HG03460 (cell line): ENCODE measurements at regions not wholly inside any gene's neighbourhood (a gene's known extent, or its start where the extent isn't known, plus 50 kb on each side); places are given as distances from the start of the nearest gene placed in this dataset.

Source experiments
- ATAC-seq: cut with Tn5 transposase; IDR thresholded peaks from one replicate; pipeline ENCODE4 v1.9.1; 2021; ENCODE audit not compliant: unreplicated experiment

- ATAC-seq = no peak
Measured at GRCh38 chr2:2687745-2688144, 356.7 kb upstream of the MYT1L start.

- no peak for ATAC-seq
Measured at GRCh38 chr2:2686222-2686621, 355.1 kb upstream of the MYT1L start.

DNA sequence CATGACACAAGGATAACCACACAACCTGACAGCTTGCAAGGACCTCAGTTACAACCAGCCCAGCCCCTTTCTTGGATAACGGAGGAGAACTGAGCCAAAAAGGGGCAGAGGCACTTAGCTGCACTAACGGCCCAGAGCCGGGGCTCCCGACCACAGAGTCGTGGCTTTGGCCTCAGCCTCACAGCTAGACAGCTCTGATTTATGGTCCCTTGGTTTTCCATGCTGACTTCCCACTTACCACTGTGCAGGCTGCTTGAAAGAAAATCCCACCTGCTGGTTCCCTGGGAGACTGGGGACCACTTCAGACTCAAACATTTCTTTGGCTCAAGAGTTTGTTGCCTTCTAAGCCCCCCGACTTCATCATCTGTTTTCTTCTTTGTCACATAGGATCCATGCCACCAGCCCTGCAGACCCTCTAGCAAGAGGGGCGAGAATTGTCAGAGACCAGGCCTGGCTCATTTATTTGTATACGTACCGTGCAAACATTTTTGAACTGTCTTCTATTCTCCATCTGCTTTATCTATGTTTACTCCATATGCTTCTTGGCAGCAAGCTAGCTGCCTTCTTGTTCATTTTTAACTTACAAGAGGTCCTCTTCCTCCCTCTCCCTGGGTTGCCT lies 352.6 kb upstream of the MYT1L start:
- ATAC-seq = no peak

DNA sequence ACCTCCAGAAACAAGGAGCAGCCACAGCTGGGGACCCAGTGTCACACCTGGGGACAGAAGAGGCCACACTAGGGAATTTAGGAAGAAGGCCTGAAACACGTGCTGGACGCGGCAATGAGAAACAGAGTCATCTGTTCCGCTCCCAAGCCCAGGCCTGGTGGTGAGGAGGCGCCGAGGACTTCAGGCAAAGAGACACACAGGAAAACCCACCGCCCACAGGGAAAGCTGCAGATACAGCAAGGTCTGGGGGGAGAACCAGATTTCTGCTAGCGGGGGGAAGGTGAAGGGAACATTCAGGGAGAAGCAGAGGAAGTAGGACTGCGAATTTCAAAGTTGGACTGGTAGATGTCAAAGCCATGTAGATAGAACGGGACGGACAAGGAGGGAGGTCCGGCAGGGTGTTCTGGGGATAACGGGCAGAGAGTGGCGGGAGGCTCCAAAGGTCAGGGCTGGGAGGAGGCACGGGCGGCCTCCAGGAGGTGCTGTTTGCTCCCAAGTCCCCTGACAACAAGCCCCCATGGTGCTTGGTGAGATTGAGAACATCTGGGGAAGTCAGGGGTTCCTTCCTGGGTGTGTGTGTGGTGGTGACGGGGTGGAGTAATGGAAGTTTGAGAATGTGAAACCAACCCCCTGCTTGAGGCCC lies 351.7 kb upstream of the MYT1L start:
- ATAC-seq = no peak

DNA sequence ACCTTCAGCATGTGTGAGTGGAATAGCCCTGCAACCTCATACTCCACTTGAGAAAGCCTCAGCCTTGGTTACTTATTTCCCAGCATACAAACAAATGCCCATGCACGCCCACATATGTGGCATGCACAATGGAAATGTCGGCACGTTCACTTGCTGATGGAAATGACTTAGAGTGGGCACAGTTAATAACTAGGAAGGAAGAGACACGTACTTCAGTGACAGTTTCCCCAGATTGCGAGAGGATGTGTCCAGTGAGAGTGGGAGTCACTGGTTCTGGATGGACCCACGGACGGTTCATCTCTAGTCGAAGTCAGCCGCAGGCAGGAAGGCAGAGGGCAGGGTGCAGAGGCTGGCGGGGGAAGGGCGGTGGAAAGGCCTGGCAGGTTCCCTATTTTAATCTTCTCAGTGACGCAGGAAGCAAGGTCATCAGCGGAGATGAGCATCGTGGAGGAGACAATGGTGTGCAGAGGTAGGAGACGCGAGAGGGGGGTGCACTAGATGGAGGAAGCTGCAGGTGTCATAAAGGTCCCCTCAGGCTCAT lies 350.7 kb upstream of the MYT1L start:
- no peak for ATAC-seq

GRCh38 chr2:2681085-2681484 lies 350.0 kb upstream of the MYT1L start:
- ATAC-seq = no peak

GRCh38 chr2:2674831-2675230 lies 343.8 kb upstream of the MYT1L start:
- ATAC-seq = no peak

DNA sequence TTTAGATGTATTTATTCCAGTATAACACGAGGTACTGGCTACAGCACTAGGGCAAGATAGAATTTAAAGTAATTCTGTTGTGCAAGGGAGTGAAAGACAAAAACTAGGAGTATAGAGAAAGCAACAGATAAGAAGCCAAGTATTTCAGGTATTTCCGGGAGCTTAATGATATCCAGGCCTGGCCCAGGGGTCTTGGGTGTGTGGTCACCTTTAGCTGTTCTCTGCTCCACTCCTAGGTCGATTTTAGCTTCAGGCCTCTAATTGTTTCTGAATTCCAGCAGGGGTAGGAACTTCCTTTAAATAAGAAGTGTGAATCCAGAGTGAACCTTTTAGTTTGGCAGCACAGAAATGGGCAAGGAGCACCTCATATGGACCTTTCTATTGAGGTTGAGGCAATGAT lies 342.3 kb upstream of the MYT1L start:
- no peak for ATAC-seq

DNA sequence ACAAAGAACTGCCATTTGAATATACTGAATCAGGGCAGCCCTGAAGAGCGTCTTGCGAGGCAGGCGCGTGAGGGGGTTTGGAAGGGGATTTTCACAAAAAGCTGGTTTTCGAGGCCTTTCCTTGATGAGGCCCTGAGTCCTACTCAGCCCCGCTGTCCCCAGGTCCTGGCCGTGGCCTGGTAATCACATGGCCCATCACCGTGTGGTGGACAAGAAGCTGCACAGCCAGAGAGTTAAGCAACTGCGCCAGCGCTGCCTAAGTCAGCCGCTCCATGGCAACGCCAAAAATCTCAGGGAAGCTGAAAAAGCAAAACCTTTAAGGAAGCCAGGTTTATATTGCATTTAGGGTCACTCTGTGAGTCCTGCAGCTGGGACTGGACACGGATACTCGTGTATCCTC lies 341.2 kb upstream of the MYT1L start:
- no peak for ATAC-seq

GRCh38 chr2:2671826-2672225 lies 340.8 kb upstream of the MYT1L start:
- no peak for ATAC-seq

DNA sequence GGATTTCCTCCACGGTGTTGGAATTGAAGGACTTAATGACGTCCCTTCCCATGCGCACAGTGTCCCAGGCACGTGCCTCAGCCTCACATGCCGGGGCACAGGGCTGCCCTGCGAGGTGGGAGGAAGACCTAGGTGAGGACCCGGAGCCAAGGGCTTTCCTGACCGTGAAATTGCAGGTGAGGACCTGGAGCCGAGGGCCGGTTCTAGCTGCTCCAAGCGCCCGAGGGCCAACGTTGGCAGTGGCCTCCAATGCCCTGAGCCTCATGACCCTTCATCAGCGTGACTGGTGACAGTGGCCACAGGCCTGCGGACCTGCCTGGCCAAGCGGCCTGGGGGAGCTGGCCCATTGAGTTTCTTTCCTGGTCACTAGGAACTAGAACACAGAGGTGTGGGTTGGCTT lies 338.2 kb upstream of the MYT1L start:
- no peak for ATAC-seq

GRCh38 chr2:2668681-2669265 lies 337.7 kb upstream of the MYT1L start:
- no peak for ATAC-seq

DNA sequence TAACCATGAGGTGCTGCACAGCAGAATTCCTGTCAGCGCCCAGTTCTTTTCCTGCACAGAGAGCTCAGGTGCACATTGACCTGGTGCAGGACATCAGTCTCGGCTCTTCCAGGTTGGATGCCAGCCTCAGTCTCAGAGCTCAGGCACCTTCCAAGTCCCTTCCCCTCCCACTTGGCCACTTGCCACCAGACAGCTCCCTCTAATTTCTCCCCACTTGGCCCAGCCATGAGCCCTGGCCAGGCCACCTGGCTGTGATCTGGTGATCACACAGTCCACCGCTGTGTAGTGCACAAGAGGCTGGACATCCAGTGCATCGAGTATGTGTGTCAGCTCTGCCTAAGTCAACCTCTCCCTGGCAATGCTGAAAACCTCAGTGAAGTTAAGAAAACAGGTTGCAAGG lies 336.6 kb upstream of the MYT1L start:
- ATAC-seq = no peak

- no peak for ATAC-seq
Measured at GRCh38 chr2:2665834-2666133, 334.7 kb upstream of the MYT1L start.

- no peak for ATAC-seq
Measured at GRCh38 chr2:2664989-2665833, 334.1 kb upstream of the MYT1L start.

GRCh38 chr2:2663401-2664036 lies 332.4 kb upstream of the MYT1L start:
- no peak for ATAC-seq

DNA sequence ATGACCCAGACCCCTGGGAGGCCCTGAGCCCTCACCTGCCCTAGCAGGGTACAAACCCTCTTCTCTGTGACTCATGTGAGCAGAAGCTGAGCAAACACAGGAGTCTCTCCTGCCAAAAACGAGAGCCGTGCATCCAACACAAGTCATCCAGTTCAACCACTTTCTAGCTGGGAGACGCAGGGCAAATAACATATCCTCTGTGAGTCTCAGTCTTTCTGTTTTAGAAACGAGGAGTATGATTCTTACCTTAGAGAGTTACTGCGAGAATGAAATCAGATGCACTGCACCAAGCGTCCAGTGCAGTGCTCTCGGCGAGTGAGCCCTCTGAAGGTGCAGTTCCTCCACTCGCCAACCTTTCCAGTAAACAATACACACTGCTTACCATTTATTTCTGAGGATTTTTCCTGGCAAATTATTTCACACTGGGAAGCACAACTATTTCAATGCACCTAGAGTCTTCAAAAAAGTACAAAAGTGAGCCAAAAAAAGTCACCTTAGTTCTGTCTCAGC lies 331.8 kb upstream of the MYT1L start:
- ATAC-seq = no peak

DNA sequence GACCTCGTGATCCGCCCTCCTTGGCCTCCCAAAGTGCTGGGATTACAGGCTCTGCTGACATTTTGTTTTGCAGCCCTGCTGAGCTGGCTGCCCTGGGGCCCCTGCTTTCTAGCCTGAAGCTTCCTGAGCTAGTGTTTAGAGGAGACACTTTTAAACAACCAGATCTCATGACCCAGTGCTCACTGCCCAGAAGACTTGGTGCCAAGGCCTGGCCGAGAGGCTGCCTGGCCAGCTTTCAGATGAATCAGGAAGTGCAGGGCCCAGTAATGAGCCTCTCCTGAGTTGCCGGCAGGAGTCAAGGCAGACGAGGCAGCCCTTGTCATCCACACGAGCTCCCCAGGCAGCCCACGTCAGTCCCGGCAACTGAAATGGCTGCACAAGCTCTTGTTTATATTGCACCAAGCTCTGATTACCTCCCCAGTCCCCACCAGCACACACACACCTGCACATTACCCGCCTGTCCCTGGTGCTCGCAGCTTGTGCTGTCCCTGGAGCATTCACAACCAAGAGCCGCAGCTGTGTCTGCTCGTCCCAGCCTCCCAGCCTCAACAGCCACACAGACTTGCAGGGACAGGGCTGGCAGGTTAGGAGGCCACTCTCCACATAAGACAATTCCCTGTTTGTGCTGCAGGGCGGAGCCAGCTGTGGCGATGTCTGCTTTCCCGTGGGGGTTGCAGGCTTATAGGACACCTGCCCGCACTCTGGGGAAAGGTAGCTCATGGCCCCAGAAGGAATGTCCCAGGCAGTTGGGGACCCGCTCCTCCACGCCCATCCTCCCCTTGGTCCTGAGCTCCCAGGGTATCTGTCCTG lies 331.2 kb upstream of the MYT1L start:
- ATAC-seq = no peak

GRCh38 chr2:2660789-2661355 lies 329.8 kb upstream of the MYT1L start:
- no peak for ATAC-seq
